RWPE1 (cell line): ENCODE measurements at regions not wholly inside any gene's neighbourhood (a gene's known extent, or its start where the extent isn't known, plus 50 kb on each side); places are given as distances from the start of the nearest gene placed in this dataset.

Experiments
- CTCF ChIA-PET: fragments of 350-600 bp; sonication (Branson Sonifier 250); formaldehyde crosslinking; extraction: SDS; loops from one replicate; lab custom pipeline; 2021; lab: Yijun Ruan, JAX
- POLR2A ChIA-PET: fragments of 400-600 bp; formaldehyde crosslinking; extraction: SDS; loops from one replicate; lab custom pipeline; 2020; ENCODE audit warnings: antibody characterized with exemption; ENCODE audit not compliant: low non-redundant PET; lab: Yijun Ruan, JAX
- DNase-seq: peaks from one replicate; pipeline ENCODE4 v3.0.0; 2012; ENCODE audit warnings: low spot score
- H3K27ac ChIP-seq: fragments of 450-650 bp; 2 replicates; pipeline ENCODE4 v1.5.1; 2017
- TF ChIP-seq, protein P1 (sequence below): fragments of 450-650 bp; conservative IDR thresholded peaks from 2 replicates; pipeline ENCODE4 v1.5.1; 2017; ENCODE audit warnings: low read depth, mild to moderate bottlenecking

DNA sequence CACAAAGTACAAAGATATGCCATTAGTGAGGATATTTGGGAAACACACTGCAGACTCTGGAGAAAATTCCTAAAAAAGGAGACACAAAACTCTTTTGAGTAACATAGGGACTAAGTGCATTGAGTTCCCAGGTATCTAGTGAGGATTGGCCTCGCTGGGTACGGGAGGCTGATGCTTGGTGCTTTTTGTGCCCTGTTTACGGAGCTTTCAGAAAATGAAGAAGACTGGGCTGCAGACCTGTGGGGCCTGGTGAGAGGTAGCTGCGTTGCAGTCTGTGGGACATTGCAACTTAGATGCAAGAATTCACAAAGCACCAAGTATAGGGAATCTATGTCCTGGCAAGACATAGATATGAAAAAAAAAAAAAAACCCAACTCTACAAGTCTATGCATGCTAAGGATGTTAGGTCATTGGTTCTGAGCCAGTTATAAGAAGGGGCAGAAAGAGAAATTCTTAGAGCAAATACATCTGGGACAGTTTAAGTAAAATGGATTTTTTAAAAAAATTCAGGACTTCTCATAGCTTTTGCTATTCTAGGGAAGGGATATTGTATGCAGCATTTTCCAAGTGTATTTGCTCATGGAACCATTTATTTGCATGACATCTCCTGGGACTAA, 156.0 kb downstream of the SLC4A3 start:
- ChIA-PET POLR2A (no interaction called here), CTCF (no interaction called here)
- TF ChIP-seq, protein P1, sequence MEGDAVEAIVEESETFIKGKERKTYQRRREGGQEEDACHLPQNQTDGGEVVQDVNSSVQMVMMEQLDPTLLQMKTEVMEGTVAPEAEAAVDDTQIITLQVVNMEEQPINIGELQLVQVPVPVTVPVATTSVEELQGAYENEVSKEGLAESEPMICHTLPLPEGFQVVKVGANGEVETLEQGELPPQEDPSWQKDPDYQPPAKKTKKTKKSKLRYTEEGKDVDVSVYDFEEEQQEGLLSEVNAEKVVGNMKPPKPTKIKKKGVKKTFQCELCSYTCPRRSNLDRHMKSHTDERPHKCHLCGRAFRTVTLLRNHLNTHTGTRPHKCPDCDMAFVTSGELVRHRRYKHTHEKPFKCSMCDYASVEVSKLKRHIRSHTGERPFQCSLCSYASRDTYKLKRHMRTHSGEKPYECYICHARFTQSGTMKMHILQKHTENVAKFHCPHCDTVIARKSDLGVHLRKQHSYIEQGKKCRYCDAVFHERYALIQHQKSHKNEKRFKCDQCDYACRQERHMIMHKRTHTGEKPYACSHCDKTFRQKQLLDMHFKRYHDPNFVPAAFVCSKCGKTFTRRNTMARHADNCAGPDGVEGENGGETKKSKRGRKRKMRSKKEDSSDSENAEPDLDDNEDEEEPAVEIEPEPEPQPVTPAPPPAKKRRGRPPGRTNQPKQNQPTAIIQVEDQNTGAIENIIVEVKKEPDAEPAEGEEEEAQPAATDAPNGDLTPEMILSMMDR, result no peak
- peak; percentile 9 for DNase-seq
- H3K27ac ChIP-seq, result no peak overlapping the region

DNA sequence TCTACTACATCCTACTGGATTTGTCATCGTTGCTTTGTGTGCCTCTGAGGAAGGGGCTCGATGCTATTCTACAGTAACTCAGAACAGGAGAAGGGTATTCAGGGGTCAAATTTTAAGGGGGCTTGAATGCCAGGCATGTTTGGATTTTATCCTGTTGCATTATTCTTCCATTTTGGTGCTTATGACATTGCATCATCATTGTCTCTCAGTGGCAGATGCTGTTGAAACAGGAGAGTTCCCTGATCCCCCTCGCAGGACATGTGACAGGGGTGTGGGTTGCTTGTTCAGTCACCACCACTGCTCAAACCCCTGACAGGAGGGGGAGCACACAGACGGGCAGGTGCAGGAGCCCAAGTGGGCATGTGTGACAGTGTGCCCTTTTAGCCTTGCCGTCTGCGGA, 156.7 kb downstream of the SLC4A3 start:
- TF ChIP-seq, protein P1, result no peak
- no peak for DNase-seq
- ChIA-PET POLR2A (no interaction called here), CTCF (no interaction called here)
- no peak overlapping the region for H3K27ac ChIP-seq

DNA sequence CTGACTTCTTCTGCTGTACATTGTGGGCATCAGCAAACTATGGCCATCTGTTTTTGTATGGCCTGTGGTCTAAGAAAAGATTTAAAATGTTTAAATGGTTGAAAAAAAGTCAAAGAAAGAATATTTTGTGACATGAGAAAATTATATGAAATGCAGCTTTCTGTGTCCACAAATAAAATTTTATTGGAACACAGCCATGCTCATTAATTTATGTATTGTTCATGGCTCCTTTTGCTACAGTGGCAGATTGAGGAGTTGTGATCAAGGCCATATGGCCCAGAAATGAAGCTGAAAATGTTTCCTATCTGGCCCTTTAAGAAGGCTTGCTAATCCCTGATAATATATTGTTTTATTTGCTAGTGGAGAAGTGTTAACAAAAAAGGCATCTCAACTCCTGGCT, 162.0 kb downstream of the SLC4A3 start:
- H3K27ac ChIP-seq, result no peak overlapping the region
- ChIA-PET POLR2A (no interaction called here), CTCF (no interaction called here)
- DNase-seq, result no peak
- TF ChIP-seq, protein P1, result no peak

DNA sequence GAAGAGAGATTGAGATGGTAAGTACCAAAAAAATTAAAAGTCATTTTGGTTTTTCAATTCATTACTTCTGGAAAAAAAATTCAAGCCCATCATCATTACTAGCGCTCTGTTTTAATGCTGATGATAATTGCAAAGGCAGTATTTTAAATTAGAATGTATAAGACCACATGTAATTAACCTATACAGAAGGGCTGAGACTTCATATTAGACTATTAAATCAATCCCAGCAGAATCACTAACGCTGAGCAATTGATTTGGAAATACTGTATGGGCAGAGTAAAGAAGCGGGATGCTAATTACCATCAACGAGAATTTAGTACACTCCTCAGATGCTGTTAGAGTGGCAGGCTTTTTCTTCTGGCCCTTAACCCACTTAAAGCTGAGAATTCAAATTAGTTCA, 165.0 kb downstream of the SLC4A3 start:
- no peak for DNase-seq
- H3K27ac ChIP-seq, result no peak overlapping the region
- TF ChIP-seq, protein P1, result no peak
- POLR2A ChIA-PET, result no interaction called here
- CTCF ChIA-PET, result no interaction called here

DNA sequence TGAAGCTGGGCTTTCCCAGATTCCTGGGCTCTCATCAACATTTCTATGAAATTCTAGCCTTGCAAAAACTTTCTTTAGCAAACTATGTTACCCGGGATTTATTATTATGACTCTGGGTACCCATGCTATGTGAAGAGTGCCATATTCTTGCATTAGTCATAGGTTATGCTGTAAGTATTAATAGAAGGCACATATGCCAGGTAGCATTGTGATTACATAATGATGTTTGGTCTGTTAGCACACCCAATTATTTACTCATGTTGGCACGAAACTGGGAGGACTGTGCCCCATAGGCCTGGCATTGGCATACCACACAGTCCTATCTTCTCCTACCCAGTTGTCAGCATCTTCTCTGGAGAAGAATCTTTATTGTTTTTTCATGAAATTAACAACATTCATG, 171.0 kb downstream of the SLC4A3 start:
- ChIA-PET POLR2A (no interaction called here), CTCF (no interaction called here)
- H3K27ac ChIP-seq, result no peak overlapping the region
- TF ChIP-seq, protein P1, result no peak
- no peak for DNase-seq

DNA sequence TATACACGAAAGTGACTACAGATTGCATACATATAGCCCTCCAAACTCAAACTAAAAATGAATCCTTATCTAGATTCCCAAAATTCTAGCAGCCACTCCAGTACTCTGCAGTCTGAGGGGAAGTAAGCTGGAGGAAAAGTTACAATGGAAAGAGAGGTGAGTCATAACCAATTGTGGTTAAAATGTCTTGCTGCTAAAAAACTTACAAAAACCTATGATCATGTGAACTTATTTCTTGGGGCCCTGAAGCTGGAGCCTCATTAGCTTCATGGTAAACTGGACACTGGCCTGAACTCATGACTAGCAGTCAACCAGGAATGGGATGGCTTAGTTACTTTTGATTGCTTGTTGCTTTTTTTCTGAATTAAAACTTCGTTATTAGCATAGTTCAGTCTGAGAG, 175.9 kb downstream of the SLC4A3 start:
- ChIA-PET CTCF (interaction anchor here (0.5 kb wide), 1 partner anchor 1758 kb away, joined by 8 read pairs; no protein-coding TSS in a partner anchor), POLR2A (no interaction called here)
- no peak for DNase-seq
- TF ChIP-seq, protein P1, result no peak
- no peak overlapping the region for H3K27ac ChIP-seq
